ENCODE measurements at regions not wholly inside any gene's neighbourhood (a gene's known extent, or its start where the extent isn't known, plus 50 kb on each side); places are given as distances from the start of the nearest gene placed in this dataset.
"Not testable (repeated sequence)": the region's sequence is repeated elsewhere in the genome, so short reads cannot be mapped to it uniquely, and the experiment has no call there.

- intact Hi-C loops (cut with micrococcal nuclease; ENCODE audit: unreplicated experiment); POLR2A ChIA-PET: not testable (repeated sequence)
Observed at GRCh38 chr21:9572782-9573181, 948.6 kb upstream of the TPTE start.

GRCh38 chr21:9573528-9573927 lies 947.9 kb upstream of the TPTE start:
- H3K79me2 ChIP-seq (ENCODE audit: insufficient read depth, low read depth, low read length); H3K36me3 ChIP-seq (ENCODE audit: insufficient read depth, low read length); H3K4me3 ChIP-seq (ENCODE audit: low read depth, low read length, poor library complexity, severe bottlenecking); CTCF ChIA-PET (ENCODE audit: unreplicated experiment); H3K9me3 ChIP-seq (ENCODE audit: low read length); H3K9me2 ChIP-seq (ENCODE audit: insufficient read depth, low read length); H3K27ac ChIP-seq (ENCODE audit: low read depth, low read length, poor library complexity, severe bottlenecking); H2AFZ ChIP-seq (ENCODE audit: low read length); H3K4me2 ChIP-seq (ENCODE audit: low read length); POLR2A ChIA-PET; intact Hi-C loops (cut with micrococcal nuclease; ENCODE audit: unreplicated experiment); H3K4me1 ChIP-seq (ENCODE audit: insufficient read depth, low read length, poor library complexity, severe bottlenecking); H4K20me1 ChIP-seq (ENCODE audit: insufficient read depth, low read length); BruUV-seq (replicated peaks); DNase-seq (ENCODE audit: low spot score): not testable (repeated sequence)

More at GRCh38 chr21:9572782-9573181, 948.6 kb upstream of the TPTE start:
- H3K27ac ChIP-seq (ENCODE audit: low read depth, low read length, poor library complexity, severe bottlenecking); H3K36me3 ChIP-seq (ENCODE audit: insufficient read depth, low read length); H3K4me1 ChIP-seq (ENCODE audit: insufficient read depth, low read length, poor library complexity, severe bottlenecking); CTCF ChIA-PET (ENCODE audit: unreplicated experiment); H4K20me1 ChIP-seq (ENCODE audit: insufficient read depth, low read length); H3K9me3 ChIP-seq (ENCODE audit: low read length); H3K9me2 ChIP-seq (ENCODE audit: insufficient read depth, low read length); H3K79me2 ChIP-seq (ENCODE audit: insufficient read depth, low read depth, low read length); DNase-seq (ENCODE audit: low spot score); H3K4me3 ChIP-seq (ENCODE audit: low read depth, low read length, poor library complexity, severe bottlenecking); H3K4me2 ChIP-seq (ENCODE audit: low read length); BruUV-seq (replicated peaks); H2AFZ ChIP-seq (ENCODE audit: low read length): not testable (repeated sequence)

- DNase-seq (ENCODE audit: low spot score); H4K20me1 ChIP-seq (ENCODE audit: insufficient read depth, low read length); H3K4me3 ChIP-seq (ENCODE audit: low read depth, low read length, poor library complexity, severe bottlenecking); H3K4me2 ChIP-seq (ENCODE audit: low read length); H3K36me3 ChIP-seq (ENCODE audit: insufficient read depth, low read length); H3K9me2 ChIP-seq (ENCODE audit: insufficient read depth, low read length); intact Hi-C loops (cut with micrococcal nuclease; ENCODE audit: unreplicated experiment); CTCF ChIA-PET (ENCODE audit: unreplicated experiment); BruUV-seq (replicated peaks); H2AFZ ChIP-seq (ENCODE audit: low read length); POLR2A ChIA-PET; H3K4me1 ChIP-seq (ENCODE audit: insufficient read depth, low read length, poor library complexity, severe bottlenecking); H3K27ac ChIP-seq (ENCODE audit: low read depth, low read length, poor library complexity, severe bottlenecking); H3K79me2 ChIP-seq (ENCODE audit: insufficient read depth, low read depth, low read length); H3K9me3 ChIP-seq (ENCODE audit: low read length): not testable (repeated sequence)
Observed at GRCh38 chr21:9579275-9579674, 942.1 kb upstream of the TPTE start.

DNA sequence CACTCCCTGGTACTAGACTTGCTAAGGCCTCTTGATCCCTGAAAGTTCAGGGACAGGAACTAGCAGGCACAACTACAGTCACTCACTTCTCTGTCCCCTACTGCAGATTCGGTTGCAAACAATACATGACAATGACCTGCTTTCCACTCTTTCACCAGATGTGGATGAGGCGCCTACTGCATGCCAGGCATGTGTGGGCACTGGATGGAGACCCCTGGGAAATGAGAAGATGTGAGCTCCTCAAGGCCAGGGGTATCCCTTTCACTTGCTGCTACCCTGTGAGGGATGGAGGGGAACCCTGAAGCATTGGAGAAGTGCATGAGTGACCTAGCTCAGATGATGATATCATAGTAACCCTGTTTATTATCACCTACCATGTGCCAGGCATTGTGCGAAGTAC lies 933.4 kb upstream of the TPTE start:
- H4K20me1 ChIP-seq (ENCODE audit: insufficient read depth, low read length); BruUV-seq (replicated peaks); DNase-seq (ENCODE audit: low spot score); CTCF ChIA-PET (ENCODE audit: unreplicated experiment); H3K4me2 ChIP-seq (ENCODE audit: low read length); H3K27ac ChIP-seq (ENCODE audit: low read depth, low read length, poor library complexity, severe bottlenecking); H3K9me3 ChIP-seq (ENCODE audit: low read length); H3K9me2 ChIP-seq (ENCODE audit: insufficient read depth, low read length); H3K4me1 ChIP-seq (ENCODE audit: insufficient read depth, low read length, poor library complexity, severe bottlenecking); H3K36me3 ChIP-seq (ENCODE audit: insufficient read depth, low read length); H3K4me3 ChIP-seq (ENCODE audit: low read depth, low read length, poor library complexity, severe bottlenecking); intact Hi-C loops (cut with micrococcal nuclease; ENCODE audit: unreplicated experiment); H3K79me2 ChIP-seq (ENCODE audit: insufficient read depth, low read depth, low read length); H2AFZ ChIP-seq (ENCODE audit: low read length); POLR2A ChIA-PET: not testable (repeated sequence)

DNA sequence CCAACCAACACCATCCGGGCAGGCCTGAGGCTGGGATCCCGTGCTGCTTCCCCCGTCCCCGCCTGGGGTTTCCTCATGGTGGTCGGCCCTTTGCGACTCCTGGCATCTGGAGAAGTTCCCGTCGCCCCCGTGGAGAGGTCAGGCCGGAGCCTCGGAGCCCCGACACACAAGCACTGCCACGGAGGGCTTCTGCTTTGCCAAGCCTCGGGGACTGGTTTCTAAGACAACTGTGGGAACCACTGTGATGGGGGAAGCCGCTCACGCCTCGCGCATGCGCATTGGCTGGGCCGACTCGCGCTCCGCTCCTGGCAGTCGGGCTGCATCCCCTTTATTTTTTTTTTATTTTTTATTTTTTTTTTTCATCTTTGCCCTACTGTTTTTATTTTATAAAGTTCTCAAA lies 928.8 kb upstream of the TPTE start:
- H4K20me1 ChIP-seq (ENCODE audit: insufficient read depth, low read length); H3K27ac ChIP-seq (ENCODE audit: low read depth, low read length, poor library complexity, severe bottlenecking); intact Hi-C loops (cut with micrococcal nuclease; ENCODE audit: unreplicated experiment); DNase-seq (ENCODE audit: low spot score); H3K4me3 ChIP-seq (ENCODE audit: low read depth, low read length, poor library complexity, severe bottlenecking); H3K36me3 ChIP-seq (ENCODE audit: insufficient read depth, low read length); H3K4me1 ChIP-seq (ENCODE audit: insufficient read depth, low read length, poor library complexity, severe bottlenecking); CTCF ChIA-PET (ENCODE audit: unreplicated experiment); H3K9me2 ChIP-seq (ENCODE audit: insufficient read depth, low read length); H3K9me3 ChIP-seq (ENCODE audit: low read length); H3K4me2 ChIP-seq (ENCODE audit: low read length); H3K79me2 ChIP-seq (ENCODE audit: insufficient read depth, low read depth, low read length); POLR2A ChIA-PET; BruUV-seq (replicated peaks); H2AFZ ChIP-seq (ENCODE audit: low read length): not testable (repeated sequence)

DNA sequence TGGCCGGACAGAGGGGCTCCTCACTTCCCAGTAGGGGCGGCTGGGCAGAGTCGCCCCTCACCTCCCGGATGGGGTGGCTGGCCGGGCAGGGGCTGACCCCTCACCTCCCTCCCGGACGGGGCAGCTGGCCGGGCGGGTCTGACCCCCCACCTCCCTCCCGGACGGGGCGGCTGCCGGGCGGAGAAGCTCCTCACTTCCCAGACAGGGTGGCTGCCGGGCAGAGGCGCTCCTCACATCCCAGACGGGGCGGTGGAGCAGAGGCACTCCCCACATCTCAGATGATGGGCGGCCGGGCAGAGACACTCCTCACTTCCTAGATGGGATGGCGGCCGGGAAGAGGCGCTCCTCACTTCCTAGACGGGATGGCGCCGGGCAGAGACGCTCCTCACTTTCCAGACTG lies 927.7 kb upstream of the TPTE start:
- BruUV-seq (replicated peaks); H4K20me1 ChIP-seq (ENCODE audit: insufficient read depth, low read length); H3K4me1 ChIP-seq (ENCODE audit: insufficient read depth, low read length, poor library complexity, severe bottlenecking); DNase-seq (ENCODE audit: low spot score); H3K36me3 ChIP-seq (ENCODE audit: insufficient read depth, low read length); H3K9me3 ChIP-seq (ENCODE audit: low read length); H3K27ac ChIP-seq (ENCODE audit: low read depth, low read length, poor library complexity, severe bottlenecking); H3K4me2 ChIP-seq (ENCODE audit: low read length); H3K9me2 ChIP-seq (ENCODE audit: insufficient read depth, low read length); POLR2A ChIA-PET; CTCF ChIA-PET (ENCODE audit: unreplicated experiment); H3K79me2 ChIP-seq (ENCODE audit: insufficient read depth, low read depth, low read length); H3K4me3 ChIP-seq (ENCODE audit: low read depth, low read length, poor library complexity, severe bottlenecking); H2AFZ ChIP-seq (ENCODE audit: low read length); intact Hi-C loops (cut with micrococcal nuclease; ENCODE audit: unreplicated experiment): not testable (repeated sequence)

DNA sequence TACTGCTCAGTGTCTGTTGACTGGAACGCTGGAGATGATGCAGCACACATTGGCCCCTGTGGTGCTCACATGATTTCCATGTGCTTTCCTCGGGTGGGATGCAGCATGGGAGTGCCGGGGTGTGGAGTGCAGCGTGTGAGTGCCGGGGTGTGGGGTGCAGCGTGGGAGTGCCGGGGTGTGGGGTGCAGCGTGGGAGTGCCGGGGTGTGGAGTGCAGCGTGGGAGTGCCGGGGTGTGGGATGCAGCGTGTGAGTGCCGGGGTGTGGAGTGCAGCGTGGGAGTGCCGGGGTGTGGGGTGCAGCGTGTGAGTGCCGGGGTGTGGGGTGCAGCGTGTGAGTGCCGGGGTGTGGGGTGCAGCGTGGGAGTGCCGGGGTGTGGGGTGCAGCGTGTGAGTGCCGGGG lies 907.4 kb upstream of the TPTE start:
- BruUV-seq (replicated peaks); H3K36me3 ChIP-seq (ENCODE audit: insufficient read depth, low read length); intact Hi-C loops (cut with micrococcal nuclease; ENCODE audit: unreplicated experiment); H3K4me3 ChIP-seq (ENCODE audit: low read depth, low read length, poor library complexity, severe bottlenecking); H3K9me3 ChIP-seq (ENCODE audit: low read length); H2AFZ ChIP-seq (ENCODE audit: low read length); H4K20me1 ChIP-seq (ENCODE audit: insufficient read depth, low read length); H3K4me1 ChIP-seq (ENCODE audit: insufficient read depth, low read length, poor library complexity, severe bottlenecking); H3K79me2 ChIP-seq (ENCODE audit: insufficient read depth, low read depth, low read length); CTCF ChIA-PET (ENCODE audit: unreplicated experiment); POLR2A ChIA-PET; DNase-seq (ENCODE audit: low spot score); H3K27ac ChIP-seq (ENCODE audit: low read depth, low read length, poor library complexity, severe bottlenecking); H3K9me2 ChIP-seq (ENCODE audit: insufficient read depth, low read length); H3K4me2 ChIP-seq (ENCODE audit: low read length): not testable (repeated sequence)
